GM21367 (cell line): ENCODE measurements at regions not wholly inside any gene's neighbourhood (a gene's known extent, or its start where the extent isn't known, plus 50 kb on each side); places are given as distances from the start of the nearest gene placed in this dataset.
"Not testable (repeated sequence)": the region's sequence is repeated elsewhere in the genome, so short reads cannot be mapped to it uniquely, and the experiment has no call there.

ENCODE experiments used
- ATAC-seq: cut with Tn5 transposase; IDR thresholded peaks from one replicate; pipeline ENCODE4 v1.9.1; 2021; ENCODE audit not compliant: unreplicated experiment

DNA sequence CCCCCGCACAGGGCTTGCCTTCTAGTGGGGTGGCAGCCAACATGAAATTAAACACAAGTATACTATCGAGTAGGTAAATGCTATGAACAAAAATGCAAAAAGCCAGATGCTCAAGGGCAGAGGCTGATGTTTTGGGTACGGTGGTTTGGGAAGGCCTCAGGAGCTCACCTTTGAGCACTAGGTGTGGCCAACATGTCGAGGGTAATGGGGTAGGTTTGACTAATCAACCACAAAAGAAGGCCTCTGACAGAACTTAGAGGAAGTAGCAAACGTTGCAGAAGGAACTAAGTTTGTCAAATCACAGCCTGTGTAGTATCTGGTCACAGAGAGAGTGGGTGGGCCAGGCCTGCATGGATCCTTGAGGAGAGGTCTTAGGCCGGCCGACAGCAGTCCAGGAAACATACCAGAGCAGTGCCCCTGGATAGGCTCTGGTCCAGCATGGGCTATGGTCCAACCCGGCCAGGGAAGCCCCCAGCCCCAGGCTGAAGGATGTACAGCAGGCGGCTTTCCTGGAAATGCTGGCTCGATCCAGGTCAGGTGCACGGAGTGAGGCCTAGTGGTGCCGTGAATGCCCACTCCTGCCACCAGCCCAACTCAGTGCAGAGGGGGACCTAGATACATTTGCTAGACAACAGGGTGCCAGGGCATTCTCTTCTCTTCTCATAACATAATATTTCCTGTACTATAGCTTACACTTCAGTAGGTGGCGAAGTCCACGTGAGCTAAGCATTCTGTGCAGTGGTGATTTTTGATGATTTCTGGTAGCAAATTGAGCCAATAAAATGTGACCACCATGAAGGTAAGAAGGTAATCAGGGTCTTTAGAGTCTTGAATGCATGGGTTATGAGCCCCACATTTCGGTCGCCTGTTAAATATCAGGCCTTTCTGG is 56.3 kb upstream of the CD93 start:
- no peak for ATAC-seq

DNA sequence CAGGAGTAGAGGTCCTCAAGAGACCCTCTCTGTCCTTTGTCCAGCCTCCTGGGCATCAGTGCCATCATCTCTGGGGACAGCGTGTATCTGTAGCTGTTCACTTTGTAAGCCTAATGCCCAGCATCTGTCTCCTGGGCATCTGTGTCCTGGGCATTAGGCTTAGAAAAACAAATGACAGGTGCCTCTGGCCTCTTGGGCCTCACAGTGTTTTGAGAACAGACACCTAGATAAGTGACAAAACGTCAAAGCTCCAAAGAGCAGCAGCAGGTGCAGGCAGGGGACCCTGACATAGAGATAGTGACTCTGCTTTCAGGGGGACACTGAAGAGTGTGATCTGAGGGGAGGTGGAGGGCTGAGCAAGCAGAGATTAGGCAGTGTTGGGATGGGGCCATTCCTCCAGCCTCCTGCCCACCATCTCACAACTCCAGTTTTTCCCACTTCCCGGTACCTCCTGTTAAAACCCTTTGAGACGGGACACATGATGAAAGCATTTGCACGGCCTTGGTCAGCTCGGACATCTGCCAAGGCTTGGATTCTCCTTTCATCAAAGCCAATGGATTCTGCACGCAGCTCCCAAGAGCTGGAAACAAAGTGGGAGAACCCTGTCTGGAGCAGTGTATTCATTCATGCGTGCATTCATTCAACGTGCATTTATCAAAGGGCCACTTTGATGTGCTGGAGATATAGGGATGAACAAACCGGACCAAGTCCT is 55.5 kb upstream of the CD93 start:
- no peak for ATAC-seq

DNA sequence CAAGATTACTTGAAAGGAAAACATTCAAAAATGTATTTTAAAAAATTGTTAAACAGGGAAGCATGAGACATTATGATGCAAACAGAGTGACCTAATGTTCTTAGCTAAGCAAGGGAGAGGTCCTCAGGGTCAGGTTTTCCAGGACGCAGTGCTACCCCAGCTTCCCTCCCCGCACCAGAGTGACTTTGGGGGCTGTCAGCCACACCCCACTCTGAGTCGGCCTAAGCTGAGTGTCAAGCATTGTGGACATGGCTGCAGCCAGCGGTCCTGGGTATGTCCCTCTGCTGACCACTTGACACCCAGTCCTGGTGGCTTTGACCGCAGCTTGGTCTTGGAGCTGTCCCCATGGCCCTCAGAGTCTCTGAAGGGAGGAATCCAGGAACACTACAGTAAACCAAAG is 54.9 kb upstream of the CD93 start:
- no peak for ATAC-seq

DNA sequence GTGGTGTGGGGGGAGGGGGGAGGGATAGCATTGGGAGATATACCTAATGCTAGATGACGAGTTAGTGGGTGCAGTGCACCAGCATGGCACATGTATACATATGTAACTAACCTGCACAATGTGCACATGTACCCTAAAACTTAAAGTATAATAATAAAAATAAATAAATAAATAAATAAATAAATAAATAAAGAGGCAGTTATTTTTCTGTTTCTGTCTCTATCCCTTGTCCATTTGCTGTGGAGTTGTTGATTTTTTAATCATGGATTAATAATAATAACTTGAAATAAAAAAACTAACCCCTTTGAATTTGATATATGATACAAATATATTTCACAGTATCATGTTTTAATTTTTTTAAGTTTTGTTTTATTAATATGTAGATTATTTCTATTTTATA is 53.9 kb upstream of the CD93 start:
- ATAC-seq, result not testable (repeated sequence)

DNA sequence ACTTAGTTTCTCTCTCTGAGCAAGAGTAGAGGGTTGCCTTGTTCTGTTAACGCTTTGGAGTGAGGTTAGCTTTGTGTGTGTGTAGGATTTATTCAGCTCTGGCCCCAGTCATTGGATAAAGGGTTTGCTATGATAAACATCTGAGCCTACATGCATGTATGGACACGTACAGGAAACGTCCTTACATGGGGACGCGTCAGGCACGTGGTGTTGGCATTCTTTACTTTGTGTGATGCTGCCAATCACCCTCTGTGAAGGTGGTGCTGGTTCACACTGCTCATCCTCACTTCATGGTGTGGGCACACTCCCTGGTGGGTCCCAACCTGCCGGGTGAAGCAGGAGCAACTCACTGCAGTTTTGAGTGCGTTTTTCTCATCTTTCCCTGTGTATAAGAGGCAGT is 53.4 kb upstream of the CD93 start:
- ATAC-seq, result no peak

DNA sequence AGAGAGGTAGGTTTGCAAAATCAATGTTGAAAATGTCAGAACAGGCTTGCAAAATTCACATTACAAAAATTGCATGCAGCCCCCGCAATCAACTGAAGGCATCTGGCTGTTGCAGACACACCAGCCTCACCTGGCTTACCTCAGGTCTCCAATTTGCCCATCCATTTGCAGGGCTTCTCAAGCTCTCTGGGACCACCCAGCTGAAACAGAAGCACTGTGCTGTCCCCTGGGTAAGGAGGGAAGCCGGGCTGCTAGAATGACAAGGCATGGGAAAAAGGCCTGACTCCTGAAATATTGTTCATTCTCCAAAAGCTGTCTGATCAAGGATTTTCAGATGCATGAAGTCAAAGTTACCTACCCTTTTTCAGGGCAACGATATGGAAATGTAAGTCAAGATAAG is 52.6 kb upstream of the CD93 start:
- ATAC-seq, result no peak

DNA sequence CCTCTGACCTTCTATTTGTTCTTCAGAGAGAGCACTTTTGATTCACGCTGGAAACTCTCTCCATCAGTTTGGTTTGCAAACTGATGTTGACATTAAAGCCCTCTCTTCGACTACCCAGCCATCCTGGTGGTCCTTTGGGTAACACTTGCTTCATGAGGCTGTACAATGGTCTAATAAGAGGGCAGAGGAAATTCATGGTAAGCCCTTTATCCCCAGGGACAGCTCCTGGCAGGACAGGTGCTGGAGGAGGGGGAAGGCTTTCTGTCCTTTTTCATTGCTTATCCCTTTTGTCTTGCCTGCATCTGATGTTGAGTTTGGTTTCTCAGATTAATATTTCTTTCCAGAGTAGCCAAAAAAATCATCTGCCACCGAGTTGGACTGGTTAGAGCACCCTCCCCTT is 52.1 kb upstream of the CD93 start:
- no peak for ATAC-seq

DNA sequence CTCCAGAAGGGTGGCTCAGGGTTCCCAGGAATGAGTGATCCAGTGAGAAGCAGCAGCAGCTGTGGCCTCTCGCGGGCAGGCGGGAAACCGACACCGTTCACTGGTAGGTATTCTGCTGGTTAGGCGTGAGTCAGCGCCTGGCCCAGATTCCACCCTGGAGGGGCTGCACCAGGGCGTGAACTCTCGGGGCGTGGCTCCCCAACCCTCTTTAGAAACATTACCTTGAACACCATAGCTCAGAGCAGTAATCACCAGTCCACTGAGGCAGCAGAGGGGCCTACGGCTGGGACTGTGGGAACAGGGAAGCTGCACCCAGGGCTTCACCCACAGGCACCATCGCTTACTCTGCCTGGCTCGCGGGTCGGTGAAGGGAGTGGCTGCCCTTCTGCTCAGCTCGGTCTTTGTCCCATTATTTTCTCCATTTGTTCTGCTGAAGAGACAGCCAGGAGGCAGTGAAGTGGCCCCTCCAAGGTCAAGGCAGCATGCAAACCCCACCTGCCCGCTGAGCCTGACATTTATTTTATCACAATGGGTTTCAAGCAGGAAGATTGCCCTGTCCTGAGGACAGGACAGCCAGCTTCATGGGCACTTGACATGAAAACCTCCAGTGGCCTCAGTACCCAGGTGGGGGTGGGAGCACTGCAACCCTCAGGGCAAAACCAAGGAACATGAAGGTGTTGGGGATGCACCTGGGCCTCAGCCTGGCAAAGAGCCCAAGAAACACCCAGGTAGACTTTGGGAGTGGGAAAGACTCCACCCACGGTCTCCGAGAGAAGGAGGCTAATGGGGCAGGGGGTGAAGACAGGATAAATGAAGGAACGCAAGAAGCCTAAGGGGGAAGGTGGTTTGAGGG is 51.0 kb upstream of the CD93 start:
- no peak for ATAC-seq

DNA sequence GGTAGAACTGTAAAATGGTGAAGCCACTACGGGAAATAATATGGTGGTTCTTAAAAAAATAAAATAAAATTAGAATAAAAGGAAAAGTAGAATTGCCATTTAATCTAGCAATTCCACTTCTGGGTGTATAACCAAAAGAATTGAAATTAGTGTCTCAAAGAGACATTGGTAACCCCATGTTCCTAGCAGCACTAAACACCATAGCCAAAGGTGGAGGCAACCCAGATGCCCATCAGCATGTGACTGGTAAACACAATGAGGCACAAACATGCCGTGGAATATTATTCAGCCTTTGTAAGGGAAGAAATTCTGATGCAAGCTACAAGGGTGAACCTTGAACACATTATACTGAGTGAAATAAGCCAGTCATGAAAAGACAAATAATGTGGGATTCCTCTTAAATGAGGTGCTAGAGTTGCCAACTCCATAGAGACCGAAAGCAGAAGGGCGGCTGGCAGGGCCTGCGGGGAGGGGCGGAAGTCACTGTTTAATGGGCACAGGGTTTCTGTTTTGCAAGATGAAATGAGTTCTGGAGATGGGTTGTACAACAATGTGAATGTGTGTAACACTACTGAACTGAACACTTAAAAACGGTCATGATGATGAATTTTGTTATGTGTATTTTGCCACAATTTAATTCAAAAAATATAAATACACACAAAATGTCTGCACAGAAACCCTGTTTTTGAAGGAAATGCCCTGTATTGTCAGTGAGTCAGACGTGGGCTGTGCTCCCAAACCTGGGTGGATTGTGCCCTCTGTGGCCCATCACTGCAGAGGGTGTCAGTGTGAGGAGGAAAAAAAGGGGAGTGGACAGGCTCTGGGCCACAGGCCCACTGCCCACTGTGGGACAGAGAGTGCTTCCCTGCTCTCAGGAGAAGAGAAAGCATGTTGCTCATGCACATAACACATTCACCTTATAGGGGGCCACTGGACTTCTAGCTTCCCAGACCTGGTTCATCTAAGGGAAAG is 49.6 kb upstream of the CD93 start:
- ATAC-seq, result no peak
